Stimulated activated CD4-positive, alpha-beta T cell treated with anti-CD3 and anti-CD28 coated beads, Interleukin-1b, Interleukin-23, amount 100 ng/mL, for 48 hours (primary cell): ENCODE measurements at regions not wholly inside any gene's neighbourhood (a gene's known extent, or its start where the extent isn't known, plus 50 kb on each side); places are given as distances from the start of the nearest gene placed in this dataset.
"Not testable (repeated sequence)": the region's sequence is repeated elsewhere in the genome, so short reads cannot be mapped to it uniquely, and the experiment has no call there.

Experiments
- DNase-seq: peaks from one replicate; pipeline ENCODE4 v3.0.0-alpha.2; 2020

DNA sequence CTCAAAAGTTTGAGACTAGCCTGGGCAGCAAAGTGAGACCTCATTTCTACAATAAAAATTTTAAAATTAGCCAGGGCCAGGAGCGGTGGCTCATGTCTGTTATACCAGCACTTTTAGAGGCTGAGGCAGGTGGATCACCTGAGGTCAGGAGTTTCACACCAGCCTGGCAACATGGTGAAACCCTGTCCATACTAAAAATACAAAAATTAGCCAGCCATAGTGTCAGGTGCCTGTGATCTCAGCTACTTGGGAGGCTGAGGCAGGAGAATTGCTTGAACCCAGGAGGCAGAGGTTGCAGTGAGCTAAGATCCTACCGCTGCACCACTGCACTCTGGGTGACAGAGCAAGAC lies 85.1 kb upstream of the MAP4 start:
- DNase-seq = not testable (repeated sequence)

DNA sequence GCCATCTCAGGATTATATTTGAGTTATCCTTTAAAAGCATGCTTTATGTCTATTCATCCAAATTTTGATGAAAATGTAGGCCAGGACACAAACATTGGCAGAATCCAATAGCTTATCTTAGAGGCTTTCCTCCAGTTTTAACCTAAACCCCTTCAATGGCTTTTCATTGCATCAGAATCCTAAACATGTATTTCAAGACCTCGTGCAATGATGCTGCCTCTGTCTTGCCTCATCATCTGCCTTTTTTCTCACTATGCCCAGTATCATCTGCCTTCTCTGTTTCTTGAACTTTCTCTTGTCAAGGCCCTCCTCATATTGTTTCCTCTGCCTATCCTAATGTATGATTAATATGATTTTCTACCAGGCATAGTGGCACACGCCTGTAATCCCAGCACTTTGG lies 76.1 kb upstream of the MAP4 start:
- no peak for DNase-seq

DNA sequence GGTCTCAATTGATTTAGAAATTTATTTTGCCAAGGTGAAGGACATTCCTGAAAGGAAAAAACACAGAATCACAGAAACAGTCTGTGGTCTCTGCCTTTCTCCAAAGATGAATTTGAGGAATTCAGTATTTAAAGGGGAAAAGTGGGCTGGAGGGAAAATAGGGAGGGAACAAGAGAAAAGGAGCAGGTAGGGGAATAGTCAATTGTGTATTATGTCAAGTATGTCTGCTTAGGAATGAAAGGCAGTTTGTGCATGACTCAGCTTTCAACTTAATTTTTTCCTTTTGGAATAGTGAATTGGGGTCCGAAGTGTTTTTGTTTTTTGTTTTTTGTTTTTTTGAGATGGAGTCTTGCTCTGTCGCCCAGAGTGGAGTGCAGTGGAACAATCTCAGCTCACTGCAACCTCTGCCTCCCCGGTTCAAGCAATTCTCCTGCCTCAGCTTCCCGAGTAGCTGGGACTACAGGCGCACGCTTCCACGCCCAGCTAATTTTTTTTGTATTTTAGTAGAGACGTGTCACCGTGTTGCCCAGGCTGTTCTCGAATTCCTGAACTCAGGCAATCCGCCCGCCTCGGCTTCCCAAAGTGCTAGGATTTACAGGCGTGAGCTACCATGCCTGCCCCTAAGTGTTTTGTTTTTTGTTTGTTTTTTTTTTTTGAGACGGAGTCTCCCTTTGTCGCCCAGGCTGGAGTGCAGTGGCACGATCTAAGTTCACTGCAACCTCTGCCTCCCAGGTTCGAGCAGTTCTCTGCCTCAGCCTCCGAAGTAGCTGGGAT lies 74.1 kb upstream of the MAP4 start:
- DNase-seq = no peak

DNA sequence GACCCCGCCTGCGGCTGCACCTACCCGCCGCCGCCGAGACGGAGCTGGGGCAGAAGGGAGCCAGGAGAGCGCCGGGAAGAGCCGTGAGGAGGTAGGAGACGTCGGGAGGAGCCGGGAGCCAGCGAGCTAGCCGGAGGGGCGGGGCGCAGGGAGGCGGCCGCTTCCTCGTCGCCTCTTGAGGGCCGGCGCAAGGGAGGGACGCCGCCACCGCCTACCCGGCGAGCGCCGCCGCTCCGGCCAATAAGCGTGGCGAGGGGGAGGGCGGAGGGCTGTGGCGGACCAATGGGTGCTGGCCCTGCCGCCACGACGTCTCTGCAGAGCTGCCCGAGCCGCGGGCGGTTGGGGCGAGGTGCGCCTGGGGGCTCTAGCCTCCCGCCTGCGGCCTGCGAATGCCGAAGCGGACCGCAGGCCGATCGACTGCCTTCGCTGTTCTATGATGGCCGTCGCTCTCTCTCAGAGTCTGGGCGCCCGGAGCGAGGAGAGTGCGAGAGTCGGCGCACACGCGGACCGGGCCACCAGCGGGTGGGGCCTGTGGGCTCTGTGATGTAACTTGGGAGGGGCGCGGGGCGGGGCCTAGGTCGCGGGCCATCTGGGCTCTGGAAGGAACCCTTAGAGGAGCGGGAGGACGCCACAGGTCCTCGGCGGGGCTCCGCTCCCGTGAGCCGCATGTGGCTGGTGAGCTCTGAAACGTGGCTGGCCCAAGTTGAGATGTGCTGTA lies 72.7 kb upstream of the MAP4 start:
- peak; percentile 95 for DNase-seq

- no peak for DNase-seq
These were observed 72.0 kb upstream of the MAP4 start for GRCh38 chr3:48088056-48088748.

DNA sequence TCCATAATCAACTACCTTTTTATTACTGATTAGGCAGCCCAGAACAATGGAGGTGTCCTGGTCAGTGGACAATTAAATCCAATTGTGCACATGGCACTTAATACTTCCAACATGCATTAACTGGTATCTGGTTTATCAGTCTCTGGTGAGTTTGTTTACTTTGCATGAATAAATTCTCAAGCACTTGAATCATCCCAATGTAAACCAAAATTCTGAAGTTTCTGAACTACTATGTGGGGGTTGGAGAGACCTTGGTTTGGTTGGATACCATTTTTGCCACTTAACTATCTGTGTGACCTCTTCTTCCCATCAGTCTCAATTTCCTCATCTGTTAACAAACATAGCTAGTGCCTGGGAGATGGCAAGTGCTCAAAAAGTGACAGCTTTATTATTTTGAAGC lies 70.5 kb upstream of the MAP4 start:
- no peak for DNase-seq

DNA sequence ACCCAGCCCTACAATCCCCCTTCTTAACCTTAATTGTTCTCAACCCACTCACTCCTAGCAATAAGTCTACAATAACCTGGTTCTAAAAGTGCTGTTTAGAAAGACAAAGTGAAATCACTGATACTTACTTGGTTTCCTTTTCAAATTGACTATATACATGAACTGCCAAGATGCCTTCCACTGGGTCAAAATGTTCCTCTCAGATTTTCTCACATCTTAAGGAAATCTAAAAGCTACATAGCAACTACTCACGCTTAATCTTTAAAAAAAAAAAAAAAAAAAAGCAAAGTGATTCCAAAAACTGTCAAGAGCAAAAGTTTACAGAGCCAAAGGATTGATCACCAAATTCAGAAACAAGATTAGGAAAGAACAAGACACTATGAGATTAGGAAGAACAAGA lies 68.7 kb upstream of the MAP4 start:
- no peak for DNase-seq

GRCh38 chr3:48084170-48084569 lies 68.0 kb upstream of the MAP4 start:
- no peak for DNase-seq

- no peak for DNase-seq
These were observed 66.5 kb upstream of the MAP4 start for GRCh38 chr3:48082580-48083184.

- DNase-seq = no peak
These were observed 61.6 kb upstream of the MAP4 start for GRCh38 chr3:48077815-48078214.

DNA sequence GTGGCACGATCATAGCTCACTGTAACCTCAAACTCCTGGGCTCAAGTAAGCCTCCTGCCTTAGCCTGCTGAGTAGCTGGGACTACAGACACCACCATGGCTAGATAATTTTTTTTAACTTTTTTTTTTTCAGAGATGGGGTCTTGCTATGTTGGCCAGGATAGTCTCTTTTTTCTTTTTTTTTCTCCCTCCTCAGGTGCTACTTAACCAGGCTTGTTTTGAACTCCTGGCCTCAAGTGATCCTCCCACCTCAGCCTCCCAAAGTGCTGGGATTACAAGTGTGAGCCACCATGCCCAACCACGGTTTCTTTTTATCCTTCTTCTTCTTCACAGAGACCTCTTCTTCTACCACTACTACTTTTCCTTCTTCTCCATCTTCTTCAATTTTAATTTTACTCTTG lies 53.8 kb upstream of the MAP4 start:
- DNase-seq = no peak

DNA sequence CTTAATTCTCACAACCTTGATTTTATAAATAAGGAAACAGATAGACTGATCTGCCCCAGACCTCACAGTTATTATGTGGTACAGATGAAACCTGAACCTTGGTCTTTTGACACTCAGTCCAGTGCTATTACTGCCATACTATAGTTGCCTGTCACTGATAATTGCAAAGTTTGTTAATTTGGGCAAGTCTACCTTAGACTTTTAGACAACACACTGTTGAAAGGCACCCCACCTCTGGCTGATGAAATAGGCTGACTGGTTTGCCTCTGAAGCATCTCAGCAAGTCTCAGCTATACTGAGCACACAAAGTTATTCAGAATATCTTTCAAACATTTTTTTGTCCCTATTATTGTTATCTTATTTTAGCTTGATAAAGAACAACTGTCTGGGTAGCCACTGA lies 53.1 kb upstream of the MAP4 start:
- no peak for DNase-seq

DNA sequence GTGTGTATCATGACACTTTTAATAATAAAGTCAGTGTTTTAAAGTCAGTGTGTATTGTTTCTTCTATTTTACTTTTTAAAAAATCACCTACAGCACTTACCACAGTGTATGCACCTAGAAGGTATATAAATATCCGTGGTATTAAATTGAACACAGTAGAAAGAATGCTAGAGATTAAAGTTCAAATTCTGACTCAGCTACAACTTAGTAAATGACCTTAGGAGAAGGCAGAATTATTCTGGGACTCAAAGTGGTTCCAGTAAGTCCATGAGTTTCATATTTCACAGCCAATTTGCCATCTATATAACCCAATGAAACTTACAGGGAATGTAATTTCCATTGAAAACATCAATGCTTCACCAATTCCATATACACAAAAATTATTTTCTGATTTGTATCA lies 52.7 kb upstream of the MAP4 start:
- DNase-seq = no peak

DNA sequence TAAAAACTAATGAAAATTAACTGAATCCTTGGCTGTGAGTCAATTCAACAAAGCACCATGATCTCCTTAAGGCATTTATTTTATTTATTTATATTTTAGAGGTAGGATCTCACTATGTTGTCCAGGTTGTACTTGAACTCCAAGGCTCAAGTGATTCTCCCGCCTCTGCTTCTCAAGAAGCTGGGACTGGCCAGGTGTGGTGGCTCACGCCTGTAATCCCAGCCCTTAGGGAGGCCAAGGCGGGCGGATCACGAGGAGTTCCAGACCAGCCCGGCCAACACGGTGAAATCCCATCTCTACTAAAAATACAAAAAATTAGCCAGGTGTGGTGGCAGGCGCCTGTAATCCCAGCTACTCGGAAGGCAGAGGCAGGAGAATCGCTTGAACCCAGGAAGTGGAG lies 52.1 kb upstream of the MAP4 start:
- DNase-seq = not testable (repeated sequence)

- DNase-seq = no peak
These were observed 51.1 kb upstream of the MAP4 start for GRCh38 chr3:48067271-48067670.
